VCaP (cell line): ENCODE measurements at regions not wholly inside any gene's neighbourhood (a gene's known extent, or its start where the extent isn't known, plus 50 kb on each side); places are given as distances from the start of the nearest gene placed in this dataset.
"Not testable (repeated sequence)": the region's sequence is repeated elsewhere in the genome, so short reads cannot be mapped to it uniquely, and the experiment has no call there.

Source experiments
- H3K27ac ChIP-seq: fragments of 450-650 bp; 2 replicates; pipeline ENCODE4 v1.5.1; 2017
- TF ChIP-seq, protein P1 (sequence below): fragments of 450-650 bp; conservative IDR thresholded peaks from 2 replicates; pipeline ENCODE4 v1.5.1; 2017; ENCODE audit warnings: mild to moderate bottlenecking, moderate library complexity

DNA sequence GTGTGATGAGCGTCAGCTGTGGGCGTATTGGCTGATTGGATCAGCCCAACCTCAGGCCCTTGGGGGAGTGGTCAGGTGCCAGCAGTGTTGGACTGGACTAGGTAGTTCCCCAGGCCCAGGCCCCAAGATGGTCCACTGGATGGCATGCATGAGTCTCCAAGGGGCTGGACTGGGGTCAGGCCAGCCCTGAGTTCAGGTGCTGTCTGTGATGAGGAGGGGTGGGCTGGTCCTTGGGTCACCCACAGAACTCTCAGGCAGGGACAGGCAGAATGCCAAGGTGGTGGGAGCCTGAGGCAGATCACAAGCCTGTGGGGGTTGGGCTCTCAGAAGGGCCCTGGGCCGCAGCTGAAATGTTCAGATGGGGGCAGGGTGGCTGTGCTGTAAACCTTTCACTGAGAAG, 59.5 kb upstream of the THUMPD2 start:
- H3K27ac ChIP-seq: no peak overlapping the region
- TF ChIP-seq, protein P1, sequence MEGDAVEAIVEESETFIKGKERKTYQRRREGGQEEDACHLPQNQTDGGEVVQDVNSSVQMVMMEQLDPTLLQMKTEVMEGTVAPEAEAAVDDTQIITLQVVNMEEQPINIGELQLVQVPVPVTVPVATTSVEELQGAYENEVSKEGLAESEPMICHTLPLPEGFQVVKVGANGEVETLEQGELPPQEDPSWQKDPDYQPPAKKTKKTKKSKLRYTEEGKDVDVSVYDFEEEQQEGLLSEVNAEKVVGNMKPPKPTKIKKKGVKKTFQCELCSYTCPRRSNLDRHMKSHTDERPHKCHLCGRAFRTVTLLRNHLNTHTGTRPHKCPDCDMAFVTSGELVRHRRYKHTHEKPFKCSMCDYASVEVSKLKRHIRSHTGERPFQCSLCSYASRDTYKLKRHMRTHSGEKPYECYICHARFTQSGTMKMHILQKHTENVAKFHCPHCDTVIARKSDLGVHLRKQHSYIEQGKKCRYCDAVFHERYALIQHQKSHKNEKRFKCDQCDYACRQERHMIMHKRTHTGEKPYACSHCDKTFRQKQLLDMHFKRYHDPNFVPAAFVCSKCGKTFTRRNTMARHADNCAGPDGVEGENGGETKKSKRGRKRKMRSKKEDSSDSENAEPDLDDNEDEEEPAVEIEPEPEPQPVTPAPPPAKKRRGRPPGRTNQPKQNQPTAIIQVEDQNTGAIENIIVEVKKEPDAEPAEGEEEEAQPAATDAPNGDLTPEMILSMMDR: no peak

DNA sequence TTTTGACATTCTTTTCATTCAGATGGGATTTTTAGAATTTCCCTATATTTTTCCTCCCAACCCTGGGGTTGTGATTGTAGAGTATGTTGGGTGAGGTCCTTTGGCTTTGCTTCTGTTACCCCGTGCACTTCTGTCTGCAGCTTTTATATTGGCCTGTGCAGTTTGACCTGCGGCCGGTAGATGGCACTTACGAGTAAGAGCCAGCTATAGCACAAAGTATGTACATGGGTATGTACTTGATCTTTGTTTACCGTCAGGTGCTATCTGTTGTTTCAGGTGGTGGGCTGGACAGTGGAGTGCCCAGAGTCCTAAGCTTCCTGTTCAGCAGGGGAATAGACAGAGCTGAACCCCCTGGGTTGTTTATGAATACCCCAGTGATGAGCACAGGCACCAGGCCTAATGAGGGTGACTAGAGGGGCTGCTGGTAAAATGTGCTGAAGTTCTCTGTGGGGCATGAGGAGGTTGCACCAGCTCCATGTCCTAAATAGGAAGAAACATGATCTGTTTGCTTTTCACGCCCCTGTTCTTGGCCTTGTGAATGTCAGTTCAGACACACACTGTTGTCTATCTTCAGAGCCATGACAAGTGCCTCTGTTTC, 58.9 kb upstream of the THUMPD2 start:
- H3K27ac ChIP-seq: no peak overlapping the region
- TF ChIP-seq, protein P1: peak; percentile 83

DNA sequence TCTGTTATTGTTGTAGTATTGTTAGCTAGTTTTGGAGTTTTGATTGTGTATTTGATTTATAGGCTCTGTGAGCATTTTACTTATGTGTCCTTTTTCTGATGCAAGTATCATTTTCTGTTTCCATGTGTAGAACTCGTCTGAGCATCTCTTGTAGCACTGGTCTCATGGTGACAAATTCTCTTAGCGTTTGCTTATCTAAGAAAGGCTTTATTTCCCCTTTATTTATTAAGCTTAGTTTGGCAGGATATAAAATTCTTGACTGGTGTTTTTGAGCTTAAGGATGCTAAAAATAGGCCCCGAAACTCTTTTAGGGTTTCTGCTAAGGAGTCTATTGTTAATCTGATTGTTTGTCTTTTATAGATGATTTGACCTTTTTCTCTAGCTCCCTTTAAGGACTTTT, 57.6 kb upstream of the THUMPD2 start:
- no peak overlapping the region for H3K27ac ChIP-seq
- TF ChIP-seq, protein P1: no peak

DNA sequence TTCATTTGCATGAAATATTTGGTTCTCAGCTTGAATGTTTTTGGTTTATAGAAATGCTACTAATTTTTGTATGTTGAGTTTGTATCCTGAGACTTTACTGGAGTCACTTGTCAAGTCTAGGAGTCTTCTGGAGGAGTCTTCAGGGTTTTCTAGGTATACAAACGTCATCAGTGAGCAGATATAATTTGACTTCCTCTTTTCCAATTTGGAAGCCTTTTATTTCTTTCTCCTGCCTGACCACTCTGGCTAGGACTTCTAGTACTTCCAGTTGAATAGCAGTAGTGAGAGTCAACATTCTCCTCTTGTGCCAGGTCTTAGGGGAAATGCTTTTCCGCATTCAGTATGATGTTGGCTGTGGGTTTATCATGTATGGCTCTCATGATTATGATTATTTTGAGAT, 55.4 kb upstream of the THUMPD2 start:
- H3K27ac ChIP-seq: no peak overlapping the region
- TF ChIP-seq, protein P1: no peak

DNA sequence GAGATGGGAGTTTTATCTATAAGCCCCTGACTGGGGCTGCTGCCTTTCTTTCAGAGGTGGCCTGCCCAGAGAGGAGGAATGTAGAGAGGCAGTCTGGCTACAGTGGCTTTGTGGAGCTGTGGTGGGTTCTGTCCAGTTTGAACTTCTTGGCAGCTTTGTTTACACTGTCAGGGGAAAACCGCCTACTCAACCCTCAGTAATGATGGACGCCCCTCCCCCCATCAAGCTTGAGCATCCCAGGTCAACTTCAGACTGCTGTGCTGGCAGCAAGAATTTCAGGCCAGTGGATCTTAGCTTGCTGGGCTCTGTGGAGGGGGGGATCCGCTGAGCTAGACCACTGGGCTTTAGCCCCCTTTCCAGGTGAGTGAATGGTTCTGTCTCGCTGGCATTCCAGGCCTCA, 51.6 kb upstream of the THUMPD2 start:
- not testable (repeated sequence) for H3K27ac ChIP-seq
